Cerebellar nuclear complex (tissue), 1 donor: ENCODE measurements at regions not wholly inside any gene's neighbourhood (a gene's known extent, or its start where the extent isn't known, plus 50 kb on each side); places are given as distances from the start of the nearest gene placed in this dataset.
"Not testable (repeated sequence)": the region's sequence is repeated elsewhere in the genome, so short reads cannot be mapped to it uniquely, and the experiment has no call there.

Experiments used
- DNase-seq, 2 experiments: peaks; one replicate each; lab custom pipeline; 2025; lab: John Stamatoyannopoulos, UW

DNA sequence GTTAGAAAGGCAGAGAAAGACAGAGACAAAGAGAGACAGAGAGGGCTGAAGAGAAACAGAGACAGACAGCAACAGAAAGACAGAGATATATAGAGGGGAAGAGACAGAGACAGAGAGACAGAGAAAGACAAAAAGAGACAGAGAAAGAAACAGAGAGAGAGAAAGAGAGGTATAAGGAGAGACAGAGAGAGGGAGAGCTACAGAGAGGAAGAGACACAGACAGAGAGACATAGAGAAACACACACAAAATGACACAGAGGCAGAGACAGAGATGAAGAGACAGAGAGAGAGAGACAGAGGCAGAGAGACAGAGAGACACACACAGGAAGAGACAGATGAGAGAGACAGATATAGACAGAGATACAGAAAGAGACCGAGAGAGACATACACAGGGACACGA lies 168.6 kb downstream of the TMEM121 start:
- no peak for DNase-seq

- not testable (repeated sequence) for DNase-seq
Observed at GRCh38 chr14:105696388-105696787, 170.0 kb downstream of the TMEM121 start.

DNA sequence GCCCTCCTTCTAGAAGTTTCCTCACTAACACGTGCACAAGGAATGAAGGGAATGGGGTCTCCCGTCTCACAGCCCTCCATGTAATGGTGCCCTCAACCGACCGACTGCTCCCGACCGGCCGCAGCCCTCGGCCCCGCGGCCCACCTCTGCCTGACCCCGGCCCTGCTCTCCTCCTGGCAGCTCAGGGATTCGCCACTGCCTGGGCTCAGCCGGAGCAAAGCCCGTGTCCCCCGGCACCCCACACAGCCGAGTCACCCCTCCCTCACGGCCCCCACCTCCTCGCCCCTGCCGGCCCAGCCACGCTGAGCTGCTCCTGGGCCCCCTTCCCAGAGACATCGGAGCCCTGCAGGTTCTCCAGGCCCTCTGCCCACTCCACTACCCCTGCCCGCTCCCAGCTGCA lies 171.0 kb downstream of the TMEM121 start:
- DNase-seq = not testable (repeated sequence)

DNA sequence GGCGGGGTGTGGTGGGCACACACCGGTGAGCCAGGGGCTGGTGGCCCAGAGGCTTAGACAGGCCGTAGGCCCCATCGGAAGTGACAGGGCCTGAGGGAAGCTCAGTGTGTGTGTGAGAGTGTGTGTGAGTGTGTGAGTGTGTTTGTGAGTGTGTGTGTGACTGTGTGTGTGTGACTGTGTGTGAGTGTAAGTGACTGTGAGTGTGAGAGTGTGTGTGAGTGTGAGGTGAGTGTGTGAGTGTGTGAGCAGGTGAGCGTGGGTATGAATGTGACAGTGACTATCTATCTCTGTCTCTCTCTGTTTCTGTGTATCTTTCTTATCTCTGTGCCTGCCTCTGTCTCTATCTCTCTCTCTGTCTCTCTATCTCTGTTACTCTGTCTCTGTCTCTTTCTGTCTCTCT lies 171.6 kb downstream of the TMEM121 start:
- not testable (repeated sequence) for DNase-seq

DNA sequence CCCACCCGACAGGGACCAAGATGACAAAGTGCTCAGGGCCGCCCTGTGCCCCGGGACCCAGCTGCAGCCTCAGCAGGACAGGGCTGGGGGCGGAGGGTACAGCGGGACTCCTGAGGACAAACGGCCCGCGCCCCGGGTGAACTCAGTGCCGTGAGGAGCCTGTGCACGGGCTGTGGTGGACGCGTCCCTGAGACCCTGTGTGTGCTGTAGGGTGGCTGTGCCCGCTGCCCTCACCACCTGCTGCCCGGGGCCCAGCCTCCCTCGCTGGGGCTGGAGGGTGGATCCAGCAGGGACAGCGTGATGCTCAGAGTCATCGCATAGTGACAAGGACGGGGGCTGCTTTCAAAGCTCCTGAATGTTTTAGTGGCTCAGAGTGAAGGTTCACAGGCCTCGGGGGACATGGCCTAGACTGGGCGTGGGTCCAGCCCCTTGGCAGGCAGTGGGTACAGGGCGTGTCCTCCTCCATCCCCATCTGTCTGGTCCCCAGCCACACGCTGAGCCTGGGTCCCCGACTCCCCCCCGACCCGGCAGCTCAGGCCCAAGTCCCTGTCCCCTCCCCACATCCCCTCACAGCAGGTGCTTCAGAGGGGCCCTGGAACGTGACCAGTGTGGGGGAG lies 172.7 kb downstream of the TMEM121 start:
- DNase-seq = not testable (repeated sequence)

DNA sequence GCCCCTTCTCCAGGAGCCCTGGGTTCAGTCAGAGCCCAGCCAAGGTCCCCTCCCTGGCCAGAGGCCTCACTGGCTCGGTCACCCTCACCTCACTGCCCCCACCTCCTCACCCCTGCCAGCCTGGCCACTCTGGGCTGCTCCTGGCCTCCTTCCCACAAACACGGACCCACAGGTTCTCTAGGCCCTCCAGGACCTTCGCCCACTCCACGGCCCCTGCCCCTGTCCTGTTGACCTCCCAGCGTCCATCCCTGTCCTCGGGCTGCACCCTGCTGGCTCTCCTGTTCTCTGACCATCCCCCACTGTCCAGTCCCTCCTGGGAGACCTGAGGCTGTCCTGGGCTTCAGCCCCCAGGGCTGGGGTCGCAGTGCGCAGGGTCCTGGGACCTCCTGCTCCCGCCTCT lies 173.3 kb downstream of the TMEM121 start:
- not testable (repeated sequence) for DNase-seq

DNA sequence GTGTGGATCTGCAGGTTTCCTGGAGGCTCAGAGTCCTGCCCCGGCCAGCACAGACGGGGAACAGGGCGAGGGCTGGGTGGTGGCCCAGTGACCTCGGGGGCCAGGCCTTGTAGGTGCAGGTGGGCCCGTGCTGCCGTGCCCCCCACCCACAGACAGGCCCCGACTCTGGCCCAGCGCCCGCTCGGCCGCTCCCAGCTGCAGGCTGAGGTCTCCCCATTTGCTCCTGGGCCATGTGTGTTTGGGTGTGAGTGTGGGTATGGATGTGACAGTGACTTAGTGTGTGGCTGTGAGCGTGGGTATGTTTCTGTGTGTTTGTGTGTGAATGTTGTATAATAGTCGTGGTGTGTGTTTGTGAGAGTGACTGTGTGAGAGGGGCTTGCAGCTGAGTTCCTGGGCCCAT lies 173.8 kb downstream of the TMEM121 start:
- not testable (repeated sequence) for DNase-seq

DNA sequence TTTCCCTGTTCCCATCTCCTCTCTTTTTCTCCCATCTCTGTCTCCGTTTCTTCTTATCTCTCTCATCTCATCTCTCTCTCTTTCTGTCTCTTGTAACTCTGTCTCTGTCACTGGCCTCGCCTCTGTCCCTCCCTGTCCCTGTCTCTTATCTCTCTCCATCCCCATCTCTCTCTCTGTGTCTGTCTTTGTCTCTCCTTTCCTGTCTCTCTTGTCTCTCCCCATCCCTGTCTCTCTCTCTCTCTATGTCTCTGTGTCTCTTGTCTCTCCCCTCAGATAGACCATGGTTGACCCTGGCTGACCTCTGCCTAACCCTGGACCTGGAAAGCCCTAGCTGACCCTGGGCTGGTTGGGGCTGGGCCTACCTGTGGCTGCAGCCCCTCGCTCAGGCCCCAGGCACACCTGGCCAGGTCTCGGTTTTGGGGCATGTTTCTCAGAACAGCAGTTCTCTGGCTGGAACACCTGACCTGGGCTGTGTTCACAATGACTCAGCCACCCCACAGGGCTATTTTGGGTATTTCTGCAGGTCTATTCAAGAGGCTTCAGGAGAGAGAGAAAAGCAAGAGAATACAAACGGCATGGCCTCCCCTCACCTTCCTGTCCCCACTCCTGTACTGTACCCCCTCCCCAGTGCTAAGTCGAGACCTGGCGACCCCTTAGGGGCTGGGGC lies 174.4 kb downstream of the TMEM121 start:
- no peak for DNase-seq

- no peak for DNase-seq
Observed at GRCh38 chr14:105701456-105702274, 175.3 kb downstream of the TMEM121 start.

GRCh38 chr14:105702275-105702817 lies 176.0 kb downstream of the TMEM121 start:
- no peak for DNase-seq

GRCh38 chr14:105703044-105703665 lies 176.8 kb downstream of the TMEM121 start:
- not testable (repeated sequence) for DNase-seq

DNA sequence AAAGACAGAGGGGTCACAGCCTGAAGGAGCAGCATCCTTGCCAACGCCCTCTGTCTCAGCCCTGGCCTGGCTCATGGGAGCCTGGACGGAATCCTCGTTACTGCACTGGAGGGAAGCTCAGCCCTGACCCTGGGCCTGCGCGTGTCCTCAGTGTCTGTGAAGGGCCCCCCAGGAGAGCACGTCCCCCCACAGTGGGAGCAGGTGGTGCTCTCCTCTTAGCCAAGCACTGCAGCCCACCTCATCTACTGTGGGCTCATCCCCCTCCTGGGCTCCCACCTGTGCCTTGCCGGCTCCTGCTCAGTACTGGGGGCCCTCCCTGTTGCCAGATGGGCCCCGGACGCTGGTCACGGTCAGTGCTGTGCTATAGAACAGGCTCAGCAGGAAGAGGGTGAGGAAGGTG lies 177.7 kb downstream of the TMEM121 start:
- DNase-seq = not testable (repeated sequence)

GRCh38 chr14:105704492-105704891 lies 178.1 kb downstream of the TMEM121 start:
- DNase-seq = not testable (repeated sequence)

DNA sequence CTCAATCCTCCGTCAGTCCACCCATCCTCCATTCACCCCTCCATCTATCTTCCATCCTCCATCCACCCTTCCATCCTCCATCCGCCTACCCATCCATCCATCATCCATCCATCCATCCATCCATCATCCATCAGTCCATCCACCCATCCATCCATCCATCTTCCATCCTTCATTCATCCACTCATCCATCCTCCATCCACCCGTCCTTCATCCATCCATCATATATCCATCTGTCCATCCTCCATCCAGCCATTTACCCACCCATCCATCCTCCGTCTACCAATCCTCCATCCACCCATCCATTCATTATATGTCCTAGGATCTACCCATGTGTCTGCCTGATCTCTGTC lies 179.1 kb downstream of the TMEM121 start:
- not testable (repeated sequence) for DNase-seq

DNA sequence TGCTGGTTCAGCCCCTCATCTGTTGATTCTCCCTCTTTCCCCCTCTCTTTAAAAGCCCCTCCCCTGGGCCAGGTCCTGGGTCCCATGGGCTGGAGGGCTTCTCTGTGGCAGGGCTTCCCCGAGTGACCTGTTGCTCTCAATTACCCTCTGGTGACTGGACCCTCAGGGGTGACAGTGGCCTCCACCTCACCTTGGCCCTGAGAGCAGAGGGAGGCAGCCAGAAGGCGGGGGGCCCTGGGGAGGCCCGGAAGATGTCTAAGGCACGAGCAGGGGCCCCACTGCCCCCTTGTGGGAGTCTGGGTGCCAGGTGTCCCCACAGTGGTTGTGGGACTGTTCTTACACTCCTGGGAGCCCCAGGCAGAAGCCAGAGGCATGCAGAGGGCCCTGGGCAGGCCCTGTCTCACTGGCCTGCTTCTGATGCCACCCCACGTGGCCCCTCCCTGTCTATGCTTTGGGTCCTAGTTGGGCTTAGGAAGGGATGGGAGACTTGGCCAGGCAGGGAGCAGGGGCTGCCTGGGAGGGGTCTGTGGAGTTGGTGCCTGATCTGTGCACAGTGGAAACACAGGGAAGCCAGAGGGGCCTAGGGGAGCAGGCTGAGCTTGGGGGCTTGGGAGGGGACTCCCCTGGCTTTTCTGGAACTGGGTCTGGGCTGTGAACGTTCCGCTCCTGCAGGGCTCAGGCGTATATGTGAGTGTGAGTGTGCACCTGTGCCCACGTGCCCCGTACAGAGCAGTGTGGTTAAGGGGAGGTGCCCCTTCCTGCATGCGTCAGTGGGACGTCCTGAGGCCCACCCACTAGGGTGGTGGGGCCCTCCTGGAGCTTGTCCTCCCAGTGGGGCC lies 179.7 kb downstream of the TMEM121 start:
- DNase-seq = not testable (repeated sequence)

GRCh38 chr14:105706701-105707019 lies 180.3 kb downstream of the TMEM121 start:
- not testable (repeated sequence) for DNase-seq

GRCh38 chr14:105707099-105707498 lies 180.7 kb downstream of the TMEM121 start:
- DNase-seq = not testable (repeated sequence)

DNA sequence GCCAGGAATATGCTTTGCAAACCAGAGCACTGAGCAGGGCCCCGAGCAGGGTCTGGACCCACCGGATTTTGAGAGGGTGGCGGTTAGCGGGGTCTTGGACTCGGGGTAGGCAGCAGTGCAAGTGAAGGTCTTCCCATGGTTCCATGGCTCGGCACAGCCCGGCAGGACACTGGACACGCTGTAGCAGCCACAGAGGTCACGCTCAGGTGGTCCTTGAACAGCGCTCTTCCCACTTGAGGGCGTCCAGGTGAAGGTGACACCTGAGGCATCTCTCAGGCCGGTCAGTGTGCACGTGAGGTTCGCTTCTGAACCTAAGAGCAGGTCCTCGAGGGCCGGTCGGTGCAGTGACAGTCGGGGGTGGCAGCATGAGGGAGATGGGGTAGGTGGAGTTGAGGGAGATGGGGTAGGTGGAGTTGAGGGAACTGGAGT lies 181.4 kb downstream of the TMEM121 start:
- DNase-seq = not testable (repeated sequence)

DNA sequence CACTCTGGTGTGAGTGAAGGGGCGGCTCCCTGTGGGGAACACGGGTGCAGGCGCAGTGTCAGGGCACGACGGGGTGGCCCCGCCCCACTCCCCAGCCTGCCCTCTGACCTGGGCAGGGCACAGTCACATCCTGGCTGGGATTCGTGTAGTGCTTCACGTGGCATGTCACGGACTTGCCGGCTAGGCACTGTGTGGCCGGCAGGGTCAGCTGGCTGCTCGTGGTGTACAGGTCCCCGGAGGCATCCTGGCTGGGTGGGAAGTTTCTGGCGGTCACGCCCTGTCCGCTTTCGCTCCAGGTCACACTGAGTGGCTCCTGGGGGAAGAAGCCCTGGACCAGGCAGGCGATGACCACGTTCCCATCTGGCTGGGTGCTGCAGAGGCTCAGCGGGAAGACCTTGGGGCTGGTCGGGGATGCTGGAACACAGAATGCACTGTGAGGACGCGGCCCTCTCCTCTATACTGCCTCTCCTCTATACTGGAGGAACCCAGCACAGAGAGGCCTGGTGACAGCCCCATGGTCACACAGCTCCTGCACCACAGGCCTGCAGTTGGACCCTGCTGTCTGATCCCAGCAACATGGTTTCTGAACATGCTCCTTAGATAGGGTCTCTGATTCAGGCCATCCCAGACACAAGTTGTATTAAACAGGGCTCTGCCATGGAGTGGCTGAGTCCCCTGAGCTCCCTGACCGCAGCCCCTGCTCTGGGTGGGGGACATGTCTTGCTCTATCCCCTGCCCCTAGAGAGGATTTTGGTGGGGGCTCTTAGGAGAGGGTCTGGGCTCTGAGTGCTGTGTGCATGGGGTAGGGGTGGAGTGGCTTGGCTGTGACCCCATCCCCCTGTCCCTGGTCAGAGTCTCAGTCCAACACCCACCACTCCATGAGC lies 182.1 kb downstream of the TMEM121 start:
- not testable (repeated sequence) for DNase-seq
